Tibial artery (tissue), 4 donors: ENCODE measurements at regions not wholly inside any gene's neighbourhood (a gene's known extent, or its start where the extent isn't known, plus 50 kb on each side); places are given as distances from the start of the nearest gene placed in this dataset.

Source experiments
- DNase-seq, 2 donors: peaks; one replicate each; pipeline ENCODE4 v3.0.0-alpha.2; 2019
- H3K27ac ChIP-seq, 2 donors: fragments of 200-600 bp; sonication (generic) in 1 of 2; 1 replicate in 1 of 2; 2 replicates in 1 of 2; pipeline ENCODE4 v1.5.1; 2018 to 2019; ENCODE audit warnings: mild to moderate bottlenecking in 1 of 2
- H3K27me3 ChIP-seq, 2 donors: fragments of 200-600 bp; sonication (generic) in 1 of 2; one replicate each; pipeline versions ENCODE4 v1.5.1 to v1.6.0; 2016 to 2019
- H3K36me3 ChIP-seq, 3 donors: fragments of 200-600 bp; sonication (generic) in 2 of 3; one replicate each; pipeline ENCODE4 v1.5.1; 2016 to 2019; ENCODE audit warnings: mild to moderate bottlenecking in 2 of 3
- H3K4me1 ChIP-seq, 4 donors: fragments of 200-600 bp; sonication (generic) in 2 of 4; 1 replicate in 3 of 4; 2 replicates in 1 of 4; pipeline ENCODE4 v1.5.1; 2016 to 2019
- H3K4me3 ChIP-seq, 2 donors: fragments of 200-600 bp; sonication (generic) in 1 of 2; 1 replicate in 1 of 2; 2 replicates in 1 of 2; pipeline ENCODE4 v1.5.1; 2018 to 2019; ENCODE audit warnings: mild to moderate bottlenecking in 2 of 2
- H3K9me3 ChIP-seq, 3 donors: fragments of 200-600 bp; sonication (generic) in 1 of 3; one replicate each; pipeline ENCODE4 v1.5.1; 2016 to 2019
- CTCF ChIP-seq, 2 experiments: fragments of 200-600 bp in 1 of 2; fragments of 450-650 bp in 1 of 2; IDR thresholded peaks; one replicate each; pipeline ENCODE4 v1.5.1; 2017 to 2019; ENCODE audit warnings: antibody characterized with exemption in 2 of 2, mild to moderate bottlenecking in 1 of 2, moderate library complexity in 1 of 2
- intact Hi-C: fragments of 100-400 bp; cut with DNase I; formaldehyde crosslinking; loops from one replicate; pipeline ENCODE4 v1.15.0; 2023; ENCODE audit warnings: low total_unique reads

- intact Hi-C loops = no loop called here
- no peak overlapping the region for H3K27ac ChIP-seq
- no peak for TF ChIP-seq CTCF (IDR thresholded peaks at IDR 0.05)
Measured at GRCh38 chr5:116646611-116647289, 72.1 kb upstream of the SEMA6A start.

DNA sequence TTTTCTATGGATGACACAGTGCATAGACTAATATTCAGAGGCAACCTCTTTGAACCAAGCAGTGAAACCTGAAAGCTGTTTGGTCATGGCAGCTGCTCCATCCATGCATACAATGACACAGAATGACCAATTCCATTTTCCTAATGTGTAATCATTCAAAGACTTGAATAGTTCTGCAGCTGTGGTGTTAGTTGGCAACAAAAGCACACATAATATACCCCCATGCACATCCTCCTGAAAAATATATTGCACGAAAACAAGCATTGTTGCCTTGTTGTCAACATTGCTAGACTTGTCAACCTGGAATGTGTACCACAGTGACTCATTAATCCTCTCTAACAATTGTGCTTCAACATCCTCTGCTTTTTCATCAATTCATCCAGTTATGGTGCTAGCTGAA, 71.0 kb upstream of the SEMA6A start:
- Histone ChIP-seq H3K4me1 (no peaks in the 10 kb centered on the region), H3K36me3 (no peaks in the 10 kb centered on the region), H3K27me3 (no peaks in the 10 kb centered on the region), H3K27ac (no peak overlapping the region), H3K4me3 (no peak overlapping the region), H3K9me3 (no peaks in the 10 kb centered on the region)
- intact Hi-C loops = no loop called here
- no peak for TF ChIP-seq CTCF (IDR thresholded peaks at IDR 0.05)
- DNase-seq = no peak

More at GRCh38 chr5:116646611-116647289, 72.1 kb upstream of the SEMA6A start:
- DNase-seq = no peak
- H3K36me3 ChIP-seq = no peaks in the 10 kb centered on the region
- no peaks in the 10 kb centered on the region for H3K9me3 ChIP-seq
- H3K27me3 ChIP-seq = no peaks in the 10 kb centered on the region
- H3K4me1 ChIP-seq = no peaks in the 10 kb centered on the region
- no peak overlapping the region for H3K4me3 ChIP-seq

GRCh38 chr5:116640236-116640635, 65.6 kb upstream of the SEMA6A start:
- intact Hi-C loops = no loop called here
- H3K27ac ChIP-seq = no peak overlapping the region

DNA sequence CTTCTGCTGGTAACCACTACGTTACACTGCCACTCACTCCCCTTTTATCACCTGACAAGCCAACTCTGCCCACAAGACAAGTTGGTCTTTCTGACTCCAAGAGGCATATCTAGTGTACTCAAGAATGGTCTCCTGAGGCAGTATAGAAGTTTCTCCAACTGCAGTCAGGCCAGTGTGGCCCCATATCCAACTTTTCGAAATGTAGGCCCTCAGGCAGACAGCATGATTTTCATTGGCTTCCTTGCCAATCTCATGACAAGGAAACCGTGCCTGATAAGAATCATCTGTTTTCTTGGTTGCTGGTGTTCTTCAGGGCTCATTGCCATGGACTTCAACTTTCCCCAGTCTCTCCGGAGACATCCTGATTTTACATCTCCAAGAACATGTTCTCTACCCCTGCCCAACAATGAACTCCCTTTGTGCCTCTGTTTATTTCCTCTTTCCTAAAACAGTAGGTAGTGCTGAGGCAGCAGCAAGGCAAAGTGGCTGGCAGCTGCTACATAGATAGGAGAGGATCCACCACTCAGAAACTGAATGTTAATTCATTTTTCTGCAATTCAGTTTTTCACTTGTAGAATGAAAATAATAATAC, 62.6 kb upstream of the SEMA6A start:
- TF ChIP-seq CTCF (IDR thresholded peaks at IDR 0.05) = no peak
- intact Hi-C loops = no loop called here
- Histone ChIP-seq H3K4me3 (no peak overlapping the region), H3K27me3 (no peaks in the 10 kb centered on the region), H3K9me3 (no peaks in the 10 kb centered on the region), H3K4me1 (no peaks in the 10 kb centered on the region), H3K36me3 (no peaks in the 10 kb centered on the region), H3K27ac (no peak overlapping the region)
- no peak for DNase-seq

More at GRCh38 chr5:116640236-116640635, 65.6 kb upstream of the SEMA6A start:
- Histone ChIP-seq H3K4me1 (no peaks in the 10 kb centered on the region), H3K4me3 (no peak overlapping the region), H3K36me3 (no peaks in the 10 kb centered on the region), H3K27me3 (no peaks in the 10 kb centered on the region), H3K9me3 (no peaks in the 10 kb centered on the region)
- no peak for TF ChIP-seq CTCF (IDR thresholded peaks at IDR 0.05)
- DNase-seq = no peak

GRCh38 chr5:116632890-116633289, 58.3 kb upstream of the SEMA6A start:
- Histone ChIP-seq H3K4me3 (no peak overlapping the region), H3K9me3 (no peaks in the 10 kb centered on the region), H3K27me3 (no peaks in the 10 kb centered on the region), H3K4me1 (no peaks in the 10 kb centered on the region), H3K27ac (no peak overlapping the region), H3K36me3 (no peaks in the 10 kb centered on the region)
- intact Hi-C loops = no loop called here
- no peak for TF ChIP-seq CTCF (IDR thresholded peaks at IDR 0.05)
- DNase-seq = no peak
